ENCODE measurements at regions not wholly inside any gene's neighbourhood (a gene's known extent, or its start where the extent isn't known, plus 50 kb on each side); places are given as distances from the start of the nearest gene placed in this dataset.
A peak's percentile ranks its signal among the peaks of the same experiment; 100 is the strongest.
"Not testable (repeated sequence)": the region's sequence is repeated elsewhere in the genome, so short reads cannot be mapped to it uniquely, and the experiment has no call there.

DNA sequence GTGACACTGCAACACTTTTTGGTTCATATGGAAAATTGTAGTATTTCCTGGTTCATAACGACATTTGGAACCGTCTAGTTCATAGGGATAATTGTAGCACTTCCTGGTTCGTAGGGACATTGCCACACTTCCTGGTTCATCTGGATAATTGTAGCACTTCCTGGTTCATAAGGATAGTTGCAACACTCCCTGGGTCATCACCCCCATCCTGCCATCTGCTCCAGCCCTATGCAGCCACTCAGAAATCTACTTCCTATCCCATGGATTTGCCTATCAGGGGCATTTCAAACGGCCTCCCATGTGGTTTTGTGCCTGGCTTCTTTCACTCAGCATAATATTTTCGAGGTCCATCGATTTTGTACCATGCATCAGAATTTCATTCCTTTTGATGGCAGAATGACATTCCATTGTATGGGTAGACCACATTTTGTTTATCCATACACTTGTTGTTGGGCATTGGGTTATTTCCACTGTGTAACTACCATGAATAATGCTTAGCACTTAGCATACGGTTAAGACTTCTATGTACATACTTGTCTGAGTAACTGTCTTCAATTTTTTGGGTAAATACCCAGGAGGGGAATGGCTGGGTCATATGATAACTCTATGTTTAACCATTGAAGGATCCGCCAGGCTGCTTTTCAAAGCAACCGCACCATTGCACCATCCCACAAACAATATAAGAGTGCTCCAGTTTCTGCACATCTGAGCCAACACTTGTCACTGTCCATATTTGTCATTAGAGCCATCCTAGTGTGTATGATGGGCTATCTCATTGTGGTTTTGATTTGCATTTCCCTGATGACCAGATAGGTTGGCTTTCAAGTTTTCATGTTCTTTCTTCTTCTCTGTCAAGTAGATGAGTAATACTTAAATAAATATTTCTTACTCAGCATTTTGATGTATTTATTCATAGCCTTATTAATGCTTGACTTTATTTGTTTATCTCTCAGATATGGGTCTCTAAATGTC, 58.3 kb upstream of the CD99 start:
- H3K4me3 ChIP-seq (ENCODE audit: low read length): peak overlapping the region; percentile 62
- H4K20me1 ChIP-seq (ENCODE audit: control insufficient read depth, insufficient read depth, low read depth, low read length): no peaks in the 10 kb centered on the region
- H3K9me2 ChIP-seq (replicated peaks; ENCODE audit: control insufficient read depth, low read length): 0 out of 2 replicates have a peak, but pooled peaks cover 3% of the 10 kb centered on the region
- H3K36me3 ChIP-seq (ENCODE audit: control insufficient read depth, low read length): peaks cover 47% of the 10 kb centered on the region
- peaks cover 8% of the 10 kb centered on the region; the same call in 1 of the 2 replicates for H3K79me2 ChIP-seq (ENCODE audit: control insufficient read depth, low read length)
- H3K4me1 ChIP-seq (ENCODE audit: control insufficient read depth, low read length): peaks cover 48% of the 10 kb centered on the region
- TF ChIP-seq, protein P1, sequence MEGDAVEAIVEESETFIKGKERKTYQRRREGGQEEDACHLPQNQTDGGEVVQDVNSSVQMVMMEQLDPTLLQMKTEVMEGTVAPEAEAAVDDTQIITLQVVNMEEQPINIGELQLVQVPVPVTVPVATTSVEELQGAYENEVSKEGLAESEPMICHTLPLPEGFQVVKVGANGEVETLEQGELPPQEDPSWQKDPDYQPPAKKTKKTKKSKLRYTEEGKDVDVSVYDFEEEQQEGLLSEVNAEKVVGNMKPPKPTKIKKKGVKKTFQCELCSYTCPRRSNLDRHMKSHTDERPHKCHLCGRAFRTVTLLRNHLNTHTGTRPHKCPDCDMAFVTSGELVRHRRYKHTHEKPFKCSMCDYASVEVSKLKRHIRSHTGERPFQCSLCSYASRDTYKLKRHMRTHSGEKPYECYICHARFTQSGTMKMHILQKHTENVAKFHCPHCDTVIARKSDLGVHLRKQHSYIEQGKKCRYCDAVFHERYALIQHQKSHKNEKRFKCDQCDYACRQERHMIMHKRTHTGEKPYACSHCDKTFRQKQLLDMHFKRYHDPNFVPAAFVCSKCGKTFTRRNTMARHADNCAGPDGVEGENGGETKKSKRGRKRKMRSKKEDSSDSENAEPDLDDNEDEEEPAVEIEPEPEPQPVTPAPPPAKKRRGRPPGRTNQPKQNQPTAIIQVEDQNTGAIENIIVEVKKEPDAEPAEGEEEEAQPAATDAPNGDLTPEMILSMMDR (IDR thresholded peaks at IDR 0.05; ENCODE audit: low read depth, low read length, poor library complexity, severe bottlenecking): no peak
- no peak for TF ChIP-seq EZH2phosphoT487 (IDR thresholded peaks at IDR 0.05; ENCODE audit: borderline replicate concordance, low read length)
- H3K27ac ChIP-seq (ENCODE audit: low read depth, low read length): peak overlapping the region; percentile 94
- peaks cover 38% of the 10 kb centered on the region for H3K9me3 ChIP-seq (ENCODE audit: control insufficient read depth, insufficient read depth, low read length)
- peaks cover 30% of the 10 kb centered on the region for H3F3A ChIP-seq (ENCODE audit: control insufficient read depth, insufficient read depth)
- H3K27me3 ChIP-seq (ENCODE audit: control insufficient read depth, low read length): no peaks in the 10 kb centered on the region
- peak overlapping the region; percentile 65 for H3K4me2 ChIP-seq (ENCODE audit: low read length)

DNA sequence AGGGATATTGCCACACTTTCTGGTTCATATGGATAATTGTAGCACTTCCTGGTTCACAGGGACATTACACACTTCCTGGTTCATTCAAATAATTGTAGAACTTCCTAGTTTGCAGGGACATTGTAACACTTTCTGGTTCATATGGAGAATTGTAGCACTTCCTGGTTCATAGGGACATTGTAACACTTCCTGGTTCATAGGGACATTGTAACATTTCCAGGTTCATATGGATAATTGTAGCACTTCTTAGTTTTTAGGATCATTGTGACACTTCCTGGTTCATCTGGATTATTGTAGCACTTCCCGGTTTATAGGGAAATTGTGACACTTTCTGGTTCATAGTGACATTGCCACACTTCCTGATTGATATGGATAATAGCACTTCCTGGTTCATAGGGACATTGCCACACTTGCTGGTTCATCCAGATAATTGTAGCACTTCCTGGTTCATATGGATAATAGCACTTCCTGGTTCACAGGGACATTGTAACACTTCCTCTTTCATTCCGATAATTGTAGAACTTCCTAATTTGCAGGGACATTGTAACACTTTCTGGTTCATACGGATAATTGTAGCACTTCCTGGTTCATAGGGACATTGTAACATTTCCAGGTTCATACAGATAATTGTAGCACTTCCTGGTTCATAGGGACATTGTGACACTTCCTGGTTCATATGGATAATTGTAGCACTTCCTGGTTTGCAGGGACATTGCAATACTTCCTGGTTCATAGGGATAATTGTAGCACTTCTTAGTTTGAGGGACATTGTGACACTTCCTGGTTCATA, 59.2 kb upstream of the CD99 start:
- H3K27ac ChIP-seq (ENCODE audit: low read depth, low read length): peak overlapping the region; percentile 94

DNA sequence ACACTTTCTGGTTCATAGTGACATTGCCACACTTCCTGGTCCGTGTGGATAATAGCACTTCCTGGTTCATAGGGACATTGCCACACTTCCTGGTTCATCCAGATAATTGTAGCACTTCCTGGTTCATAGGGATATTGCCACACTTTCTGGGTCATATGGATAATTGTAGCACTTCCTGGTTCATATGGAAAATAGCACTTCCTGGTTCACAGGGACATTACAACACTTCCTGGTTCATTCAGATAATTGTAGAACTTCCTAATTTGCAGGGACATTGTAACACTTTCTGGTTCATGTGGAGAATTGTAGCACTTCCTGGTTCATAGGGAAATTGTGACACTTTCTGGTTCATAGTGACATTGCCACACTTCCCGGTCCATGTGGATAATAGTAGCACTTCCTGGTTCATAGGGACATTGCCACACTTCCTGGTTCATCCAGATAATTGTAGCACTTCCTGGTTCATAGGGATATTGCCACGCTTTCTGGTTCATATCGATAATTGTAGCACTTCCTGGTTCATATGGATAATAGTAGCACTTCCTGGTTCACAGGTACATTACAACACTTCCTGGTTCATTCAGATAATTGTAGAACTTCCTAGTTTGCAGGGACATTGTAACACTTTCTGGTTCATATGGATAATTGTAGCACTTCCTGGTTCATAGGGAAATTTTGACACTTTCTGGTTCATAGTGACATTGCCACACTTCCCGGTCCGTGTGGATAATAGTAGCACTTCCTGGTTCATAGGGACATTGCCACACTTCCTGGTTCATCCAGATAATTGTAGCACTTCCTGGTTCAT, 60.0 kb upstream of the CD99 start:
- H3K4me3 ChIP-seq (ENCODE audit: low read length): peak overlapping the region; percentile 62
- peak overlapping the region; percentile 65 for H3K4me2 ChIP-seq (ENCODE audit: low read length)
- H3K27me3 ChIP-seq (ENCODE audit: control insufficient read depth, low read length); H4K20me1 ChIP-seq (ENCODE audit: control insufficient read depth, insufficient read depth, low read depth, low read length); H3K79me2 ChIP-seq (ENCODE audit: control insufficient read depth, low read length); H3K9me2 ChIP-seq (replicated peaks; ENCODE audit: control insufficient read depth, low read length): not testable (repeated sequence)
- H3K9me3 ChIP-seq (ENCODE audit: control insufficient read depth, insufficient read depth, low read length): peaks cover 38% of the 10 kb centered on the region
- peak overlapping the region; percentile 94 for H3K27ac ChIP-seq (ENCODE audit: low read depth, low read length)
- peaks cover 36% of the 10 kb centered on the region for H3F3A ChIP-seq (ENCODE audit: control insufficient read depth, insufficient read depth)
- peaks cover 64% of the 10 kb centered on the region for H3K36me3 ChIP-seq (ENCODE audit: control insufficient read depth, low read length)
- H3K4me1 ChIP-seq (ENCODE audit: control insufficient read depth, low read length): peaks cover 53% of the 10 kb centered on the region

More for the DNA sequence above, 59.2 kb upstream of the CD99 start:
- peak overlapping the region; percentile 62 for H3K4me3 ChIP-seq (ENCODE audit: low read length)
- peaks cover 36% of the 10 kb centered on the region for H3F3A ChIP-seq (ENCODE audit: control insufficient read depth, insufficient read depth)
- 0 out of 2 replicates have a peak, but pooled peaks cover 3% of the 10 kb centered on the region for H3K9me2 ChIP-seq (replicated peaks; ENCODE audit: control insufficient read depth, low read length)
- H3K4me1 ChIP-seq (ENCODE audit: control insufficient read depth, low read length): peaks cover 53% of the 10 kb centered on the region
- peaks cover 8% of the 10 kb centered on the region; the same call in 1 of the 2 replicates for H3K79me2 ChIP-seq (ENCODE audit: control insufficient read depth, low read length)
- H3K36me3 ChIP-seq (ENCODE audit: control insufficient read depth, low read length): peaks cover 56% of the 10 kb centered on the region
- peaks cover 38% of the 10 kb centered on the region for H3K9me3 ChIP-seq (ENCODE audit: control insufficient read depth, insufficient read depth, low read length)
- H3K4me2 ChIP-seq (ENCODE audit: low read length): peak overlapping the region; percentile 65
- H3K27me3 ChIP-seq (ENCODE audit: control insufficient read depth, low read length): no peaks in the 10 kb centered on the region
- TF ChIP-seq, protein P1 (IDR thresholded peaks at IDR 0.05; ENCODE audit: low read depth, low read length, poor library complexity, severe bottlenecking): no peak
- TF ChIP-seq EZH2phosphoT487 (IDR thresholded peaks at IDR 0.05; ENCODE audit: borderline replicate concordance, low read length): no peak
- no peaks in the 10 kb centered on the region for H4K20me1 ChIP-seq (ENCODE audit: control insufficient read depth, insufficient read depth, low read depth, low read length)

DNA sequence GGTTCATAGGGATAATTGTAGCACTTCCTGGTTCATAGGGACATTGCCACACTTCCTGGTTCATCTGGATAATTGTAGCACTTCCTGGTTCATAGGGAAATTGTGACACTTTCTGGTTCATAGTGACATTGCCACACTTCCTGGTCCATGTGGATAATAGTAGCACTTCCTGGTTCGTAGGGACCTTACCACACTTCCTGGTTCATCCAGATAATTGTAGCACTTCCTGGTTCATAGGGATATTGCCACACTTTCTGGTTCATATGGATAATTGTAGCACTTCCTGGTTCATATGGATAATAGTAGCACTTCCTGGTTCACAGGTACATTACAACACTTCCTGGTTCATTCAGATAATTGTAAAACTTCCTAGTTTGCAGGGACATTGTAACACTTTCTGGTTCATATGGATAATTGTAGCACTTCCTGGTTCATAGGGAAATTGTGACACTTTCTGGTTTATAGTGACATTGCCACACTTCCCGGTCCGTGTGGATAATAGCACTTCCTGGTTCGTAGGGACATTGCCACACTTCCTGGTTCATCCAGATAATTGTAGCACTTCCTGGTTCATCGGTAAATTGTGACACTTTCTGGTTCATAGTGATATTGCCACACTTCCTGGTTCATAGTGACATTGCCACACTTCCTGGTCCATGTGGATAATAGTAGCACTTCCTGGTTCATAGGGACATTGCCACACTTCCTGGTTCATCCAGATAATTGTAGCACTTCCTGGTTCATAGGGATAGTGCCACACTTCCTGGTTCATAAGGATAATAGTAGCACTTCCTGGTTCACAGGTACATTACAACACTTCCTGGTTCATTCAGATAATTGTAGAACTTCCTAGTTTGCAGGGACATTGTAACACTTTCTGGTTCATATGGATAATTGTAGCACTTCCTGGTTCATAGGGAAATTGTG, 60.8 kb upstream of the CD99 start:
- H3K79me2 ChIP-seq (ENCODE audit: control insufficient read depth, low read length); H4K20me1 ChIP-seq (ENCODE audit: control insufficient read depth, insufficient read depth, low read depth, low read length); H3K27me3 ChIP-seq (ENCODE audit: control insufficient read depth, low read length); H3K9me2 ChIP-seq (replicated peaks; ENCODE audit: control insufficient read depth, low read length): not testable (repeated sequence)
- Histone ChIP-seq H3K4me1 (ENCODE audit: control insufficient read depth, low read length) (peaks cover 53% of the 10 kb centered on the region), H3K36me3 (ENCODE audit: control insufficient read depth, low read length) (peaks cover 68% of the 10 kb centered on the region), H3K4me2 (ENCODE audit: low read length) (peak overlapping the region; percentile 78), H3K4me3 (ENCODE audit: low read length) (peak overlapping the region; percentile 70), H3F3A (ENCODE audit: control insufficient read depth, insufficient read depth) (peaks cover 39% of the 10 kb centered on the region), H3K9me3 (ENCODE audit: control insufficient read depth, insufficient read depth, low read length) (peaks cover 38% of the 10 kb centered on the region), H3K27ac (ENCODE audit: low read depth, low read length) (peak overlapping the region; percentile 94)

Data from DOHH2 (cell line).